SU-DHL-6 (cell line): ENCODE measurements at regions not wholly inside any gene's neighbourhood (a gene's known extent, or its start where the extent isn't known, plus 50 kb on each side); places are given as distances from the start of the nearest gene placed in this dataset.

Experiments
- EZH2phosphoT487 ChIP-seq: fragments of 200-600 bp; sonication (generic), shearing (Covaris generic); conservative IDR thresholded peaks from 2 replicates; pipeline ENCODE4 v1.6.1; 2018; ENCODE audit warnings: mild to moderate bottlenecking, antibody characterized with exemption, low read length, moderate library complexity, mixed read lengths
- TF ChIP-seq, protein P1 (sequence below): fragments of 200-600 bp; sonication (generic); IDR thresholded peaks from one replicate; pipeline ENCODE4 v1.5.1; 2017; ENCODE audit warnings: antibody characterized with exemption, mild to moderate bottlenecking, low read length, moderate library complexity; ENCODE audit not compliant: insufficient read depth, poor library complexity, severe bottlenecking

DNA sequence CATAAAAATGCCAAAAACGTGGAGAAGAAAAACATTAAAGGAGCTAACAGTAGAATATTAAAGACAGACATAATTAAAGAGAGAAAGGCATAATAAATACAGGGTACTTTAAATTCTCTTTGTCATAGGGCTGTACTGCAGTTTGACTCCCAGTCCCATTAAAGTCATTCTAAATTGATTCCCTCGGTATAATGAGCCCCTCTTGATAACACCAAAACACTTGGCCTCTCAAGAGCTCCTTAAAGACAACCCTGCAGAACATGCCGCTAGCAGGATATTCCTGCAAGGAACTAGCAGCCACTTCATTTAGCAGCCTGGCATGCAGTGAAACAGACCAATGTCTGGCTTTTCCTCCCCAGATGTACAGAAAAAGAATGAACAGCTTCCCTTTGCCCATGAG is 273.8 kb upstream of the ESRRG start:
- TF ChIP-seq, protein P1, sequence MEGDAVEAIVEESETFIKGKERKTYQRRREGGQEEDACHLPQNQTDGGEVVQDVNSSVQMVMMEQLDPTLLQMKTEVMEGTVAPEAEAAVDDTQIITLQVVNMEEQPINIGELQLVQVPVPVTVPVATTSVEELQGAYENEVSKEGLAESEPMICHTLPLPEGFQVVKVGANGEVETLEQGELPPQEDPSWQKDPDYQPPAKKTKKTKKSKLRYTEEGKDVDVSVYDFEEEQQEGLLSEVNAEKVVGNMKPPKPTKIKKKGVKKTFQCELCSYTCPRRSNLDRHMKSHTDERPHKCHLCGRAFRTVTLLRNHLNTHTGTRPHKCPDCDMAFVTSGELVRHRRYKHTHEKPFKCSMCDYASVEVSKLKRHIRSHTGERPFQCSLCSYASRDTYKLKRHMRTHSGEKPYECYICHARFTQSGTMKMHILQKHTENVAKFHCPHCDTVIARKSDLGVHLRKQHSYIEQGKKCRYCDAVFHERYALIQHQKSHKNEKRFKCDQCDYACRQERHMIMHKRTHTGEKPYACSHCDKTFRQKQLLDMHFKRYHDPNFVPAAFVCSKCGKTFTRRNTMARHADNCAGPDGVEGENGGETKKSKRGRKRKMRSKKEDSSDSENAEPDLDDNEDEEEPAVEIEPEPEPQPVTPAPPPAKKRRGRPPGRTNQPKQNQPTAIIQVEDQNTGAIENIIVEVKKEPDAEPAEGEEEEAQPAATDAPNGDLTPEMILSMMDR, result no peak
- no peak for TF ChIP-seq EZH2phosphoT487
